MM.1S (cell line): ENCODE measurements at regions not wholly inside any gene's neighbourhood (a gene's known extent, or its start where the extent isn't known, plus 50 kb on each side); places are given as distances from the start of the nearest gene placed in this dataset.
"Not testable (repeated sequence)": the region's sequence is repeated elsewhere in the genome, so short reads cannot be mapped to it uniquely, and the experiment has no call there.

Source experiments
- DNase-seq: peaks from one replicate; pipeline ENCODE4 v3.0.0-alpha.2; 2015
- H2AFZ ChIP-seq: fragments of 300-600 bp; sonication (generic); 2 replicates; pipeline ENCODE4 v1.6.0; 2016; ENCODE audit warnings: antibody characterized with exemption, low read length
- H3F3A ChIP-seq: fragments of 300-600 bp; sonication (generic); 2 replicates; pipeline ENCODE4 v1.6.1; 2016; ENCODE audit warnings: mild to moderate bottlenecking, antibody characterized with exemption, low read length, moderate library complexity, mixed read lengths; ENCODE audit not compliant: insufficient read depth
- H3K27ac ChIP-seq: fragments of 300-600 bp; sonication (generic); 2 replicates; pipeline ENCODE4 v1.5.1; 2016; ENCODE audit warnings: mild to moderate bottlenecking, low read length
- H3K27me3 ChIP-seq: fragments of 300-600 bp; sonication (generic); replicated peaks from 2 replicates; pipeline ENCODE4 v1.6.0; 2016; ENCODE audit warnings: low read length; ENCODE audit not compliant: insufficient read depth
- H3K36me3 ChIP-seq: fragments of 300-600 bp; sonication (generic); replicated peaks from 2 replicates; pipeline ENCODE4 v1.6.1; 2016; ENCODE audit warnings: mild to moderate bottlenecking, low read length, mixed read lengths; ENCODE audit not compliant: insufficient read depth
- H3K4me1 ChIP-seq: fragments of 300-600 bp; sonication (generic); 2 replicates; pipeline ENCODE4 v1.6.1; 2016; ENCODE audit warnings: low read length, mixed read lengths
- H3K4me2 ChIP-seq: fragments of 300-600 bp; sonication (generic); 2 replicates; pipeline ENCODE4 v1.6.0; 2016; ENCODE audit warnings: low read depth, low read length
- H3K4me3 ChIP-seq: fragments of 300-600 bp; sonication (generic); 2 replicates; pipeline ENCODE4 v1.5.1; 2016; ENCODE audit warnings: low read length, mixed read lengths
- H3K79me2 ChIP-seq: fragments of 300-600 bp; sonication (generic); 2 replicates; pipeline ENCODE4 v1.6.1; 2016; ENCODE audit warnings: mixed run types, low read length, mixed read lengths
- H3K9ac ChIP-seq: fragments of 300-600 bp; sonication (generic); 2 replicates; pipeline ENCODE4 v1.6.1; 2016; ENCODE audit warnings: low read length, mixed read lengths
- H3K9me2 ChIP-seq: fragments of 300-600 bp; sonication (generic); replicated peaks from 2 replicates; pipeline ENCODE4 v1.6.1; 2016; ENCODE audit warnings: mild to moderate bottlenecking, low read length, mixed read lengths; ENCODE audit not compliant: insufficient read depth
- H3K9me3 ChIP-seq: fragments of 300-600 bp; sonication (generic); replicated peaks from 2 replicates; pipeline ENCODE4 v1.6.1; 2016; ENCODE audit warnings: mild to moderate bottlenecking, low read length, mixed read lengths; ENCODE audit not compliant: insufficient read depth
- H4K20me1 ChIP-seq: fragments of 300-600 bp; sonication (generic); 2 replicates; pipeline ENCODE4 v1.6.1; 2016; ENCODE audit warnings: mild to moderate bottlenecking, low read length, moderate library complexity, mixed read lengths; ENCODE audit not compliant: insufficient read depth
- CTCF ChIP-seq: fragments of 300-600 bp; sonication (generic); IDR thresholded peaks from 2 replicates; pipeline ENCODE4 v1.5.1; 2016; ENCODE audit warnings: antibody characterized with exemption, low read length, mixed read lengths
- EZH2 ChIP-seq: fragments of 300-600 bp; sonication (generic); optimal IDR thresholded peaks from 2 replicates; pipeline ENCODE3; 2017; ENCODE audit warnings: low read depth, mild to moderate bottlenecking, antibody characterized with exemption, low read length, mixed read lengths
- EZH2phosphoT487 ChIP-seq: fragments of 300-600 bp; sonication (generic); IDR thresholded peaks from 2 replicates; pipeline ENCODE4 v1.6.1; 2018; ENCODE audit warnings: antibody characterized with exemption, low read length

GRCh38 chr3:75192146-75192616 is 471.9 kb upstream of the FRG2C start:
- DNase-seq, result peak; percentile 70
- no peak overlapping the region for H2AFZ ChIP-seq

GRCh38 chr3:75193797-75194196 is 470.3 kb upstream of the FRG2C start:
- Histone ChIP-seq H3K79me2 (no peaks in the 10 kb centered on the region), H3F3A (no peaks in the 10 kb centered on the region), H3K9ac (no peak overlapping the region), H2AFZ (no peak overlapping the region), H3K4me3 (no peak overlapping the region), H3K9me2 (no peaks in the 10 kb centered on the region), H3K9me3 (no peaks in the 10 kb centered on the region), H3K4me2 (no peak overlapping the region), H3K36me3 (no peaks in the 10 kb centered on the region), H3K4me1 (no peaks in the 10 kb centered on the region), H4K20me1 (no peaks in the 10 kb centered on the region), H3K27me3 (no peaks in the 10 kb centered on the region), H3K27ac (no peak overlapping the region)
- TF ChIP-seq EZH2phosphoT487, result no peak
- no peak for DNase-seq

More at GRCh38 chr3:75192146-75192616, 471.9 kb upstream of the FRG2C start:
- Histone ChIP-seq H3K9ac (no peak overlapping the region), H3F3A (no peaks in the 10 kb centered on the region), H3K4me3 (no peak overlapping the region), H3K27me3 (no peaks in the 10 kb centered on the region), H3K9me2 (no peaks in the 10 kb centered on the region), H3K4me2 (no peak overlapping the region), H3K9me3 (no peaks in the 10 kb centered on the region), H3K4me1 (no peaks in the 10 kb centered on the region), H4K20me1 (no peaks in the 10 kb centered on the region), H3K36me3 (no peaks in the 10 kb centered on the region), H3K27ac (no peak overlapping the region), H3K79me2 (no peaks in the 10 kb centered on the region)
- TF ChIP-seq CTCF, result peak; percentile 91
- TF ChIP-seq EZH2, result no peak

GRCh38 chr3:75214332-75214731 is 449.8 kb upstream of the FRG2C start:
- not testable (repeated sequence) for H3K27ac ChIP-seq, H3K9me2 ChIP-seq, H3K4me2 ChIP-seq, H3K4me1 ChIP-seq, H3K9ac ChIP-seq, H3K79me2 ChIP-seq, H3K9me3 ChIP-seq, H4K20me1 ChIP-seq, H3K36me3 ChIP-seq, DNase-seq, H3K4me3 ChIP-seq, H3F3A ChIP-seq, H3K27me3 ChIP-seq, H2AFZ ChIP-seq

GRCh38 chr3:75218577-75218976 is 445.6 kb upstream of the FRG2C start:
- no peaks in the 10 kb centered on the region for H3K27me3 ChIP-seq
- no peaks in the 10 kb centered on the region for H3K79me2 ChIP-seq
- no peaks in the 10 kb centered on the region for H3K9me2 ChIP-seq
- H2AFZ ChIP-seq, result no peak overlapping the region
- no peak overlapping the region for H3K4me2 ChIP-seq
- no peak for DNase-seq
- H3K4me1 ChIP-seq, result no peaks in the 10 kb centered on the region
- no peaks in the 10 kb centered on the region for H3K9me3 ChIP-seq
- no peaks in the 10 kb centered on the region for H4K20me1 ChIP-seq
- H3F3A ChIP-seq, result no peaks in the 10 kb centered on the region
- H3K27ac ChIP-seq, result no peak overlapping the region
- TF ChIP-seq EZH2phosphoT487 (no peak), CTCF (no peak)
- no peaks in the 10 kb centered on the region for H3K36me3 ChIP-seq
- no peak overlapping the region for H3K4me3 ChIP-seq
- H3K9ac ChIP-seq, result no peak overlapping the region
